ENCODE measurements at regions not wholly inside any gene's neighbourhood (a gene's known extent, or its start where the extent isn't known, plus 50 kb on each side); places are given as distances from the start of the nearest gene placed in this dataset.

DNA sequence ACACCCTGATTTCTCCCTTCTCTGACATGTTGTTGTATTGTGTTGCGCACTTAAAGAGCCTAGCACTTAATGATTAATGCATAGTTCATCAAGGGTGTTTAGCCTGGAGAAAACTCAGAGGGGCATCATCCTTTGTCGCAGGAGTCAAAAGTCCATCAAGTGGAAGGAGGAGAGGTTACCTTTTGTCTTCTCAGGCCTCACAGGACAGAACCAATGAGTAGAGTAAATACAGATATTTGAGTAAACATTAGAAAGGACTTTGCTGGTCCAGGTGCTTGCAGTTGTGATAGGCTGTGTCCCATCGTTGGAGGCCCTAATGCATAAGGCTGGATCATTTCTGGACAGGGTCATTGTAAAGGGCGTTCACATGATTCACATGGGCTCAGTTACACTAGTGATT is 430.9 kb downstream of the PCNX1 start:
- ATAC-seq (ENCODE audit: insufficient number of reproducible peaks, low FRiP score, low read depth) (no peak), DNase-seq (ENCODE audit: low spot score) (no peak)
- Histone ChIP-seq H3K27ac (no peak overlapping the region), H3K27me3 (replicated peaks; ENCODE audit: insufficient read depth) (no peaks in the 10 kb centered on the region), H3K36me3 (no peaks in the 10 kb centered on the region), H3K4me3 (no peak overlapping the region), H3K9me3 (no peaks in the 10 kb centered on the region), H3K4me1 (ENCODE audit: control insufficient read depth in 1 of 2, low read depth in 2 of 2) (peaks cover 3 to 16% of the 10 kb centered on the region in 2 donors)
- TF ChIP-seq, protein P1, sequence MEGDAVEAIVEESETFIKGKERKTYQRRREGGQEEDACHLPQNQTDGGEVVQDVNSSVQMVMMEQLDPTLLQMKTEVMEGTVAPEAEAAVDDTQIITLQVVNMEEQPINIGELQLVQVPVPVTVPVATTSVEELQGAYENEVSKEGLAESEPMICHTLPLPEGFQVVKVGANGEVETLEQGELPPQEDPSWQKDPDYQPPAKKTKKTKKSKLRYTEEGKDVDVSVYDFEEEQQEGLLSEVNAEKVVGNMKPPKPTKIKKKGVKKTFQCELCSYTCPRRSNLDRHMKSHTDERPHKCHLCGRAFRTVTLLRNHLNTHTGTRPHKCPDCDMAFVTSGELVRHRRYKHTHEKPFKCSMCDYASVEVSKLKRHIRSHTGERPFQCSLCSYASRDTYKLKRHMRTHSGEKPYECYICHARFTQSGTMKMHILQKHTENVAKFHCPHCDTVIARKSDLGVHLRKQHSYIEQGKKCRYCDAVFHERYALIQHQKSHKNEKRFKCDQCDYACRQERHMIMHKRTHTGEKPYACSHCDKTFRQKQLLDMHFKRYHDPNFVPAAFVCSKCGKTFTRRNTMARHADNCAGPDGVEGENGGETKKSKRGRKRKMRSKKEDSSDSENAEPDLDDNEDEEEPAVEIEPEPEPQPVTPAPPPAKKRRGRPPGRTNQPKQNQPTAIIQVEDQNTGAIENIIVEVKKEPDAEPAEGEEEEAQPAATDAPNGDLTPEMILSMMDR (IDR thresholded peaks at IDR 0.05): no peak

- H3K27ac ChIP-seq: no peak overlapping the region
- TF ChIP-seq, protein P1 (IDR thresholded peaks at IDR 0.05): no peak
- H3K36me3 ChIP-seq: no peaks in the 10 kb centered on the region
- DNase-seq (ENCODE audit: low spot score) (no peak), ATAC-seq (ENCODE audit: insufficient number of reproducible peaks, low FRiP score, low read depth) (no peak)
- H3K9me3 ChIP-seq: no peaks in the 10 kb centered on the region
- H3K4me1 ChIP-seq (ENCODE audit: control insufficient read depth in 1 of 2, low read depth in 2 of 2): peaks cover 3 to 25% of the 10 kb centered on the region in 2 donors
- H3K27me3 ChIP-seq (replicated peaks; ENCODE audit: insufficient read depth): no peaks in the 10 kb centered on the region
- no peak overlapping the region for H3K4me3 ChIP-seq
Observed at GRCh38 chr14:71339650-71340415, 432.6 kb downstream of the PCNX1 start.

GRCh38 chr14:71341156-71341555 is 433.9 kb downstream of the PCNX1 start:
- Histone ChIP-seq H3K9me3 (no peaks in the 10 kb centered on the region), H3K27ac (no peak overlapping the region), H3K4me3 (no peak overlapping the region), H3K27me3 (replicated peaks; ENCODE audit: insufficient read depth) (no peaks in the 10 kb centered on the region), H3K4me1 (ENCODE audit: control insufficient read depth in 1 of 2, low read depth in 2 of 2) (peaks cover 3 to 30% of the 10 kb centered on the region in 2 donors), H3K36me3 (no peaks in the 10 kb centered on the region)
- TF ChIP-seq, protein P1 (IDR thresholded peaks at IDR 0.05): no peak
- DNase-seq (ENCODE audit: low spot score): no peak
- ATAC-seq (ENCODE audit: insufficient number of reproducible peaks, low FRiP score, low read depth): no peak

DNA sequence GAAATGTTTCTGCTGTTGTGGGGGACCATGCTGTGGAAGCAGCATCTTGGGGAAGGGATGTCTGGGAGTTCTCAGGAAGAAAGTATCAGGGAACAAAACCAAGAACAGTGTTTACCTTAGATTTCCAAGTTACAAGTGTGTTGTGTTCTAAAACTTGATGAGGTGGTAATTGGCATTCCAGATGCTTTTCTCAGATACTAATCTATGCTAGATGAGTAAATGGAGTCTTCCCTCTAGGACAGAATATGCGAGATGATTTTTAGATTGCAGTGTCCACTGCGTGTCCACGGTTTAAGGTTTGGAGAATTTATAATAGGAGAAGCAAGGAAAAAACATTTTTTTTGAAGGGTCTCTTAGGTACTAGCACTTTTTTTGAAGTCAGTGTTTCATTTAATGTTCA is 436.5 kb downstream of the PCNX1 start:
- TF ChIP-seq, protein P1 (IDR thresholded peaks at IDR 0.05): no peak
- DNase-seq (ENCODE audit: low spot score) (no peak), ATAC-seq (ENCODE audit: insufficient number of reproducible peaks, low FRiP score, low read depth) (no peak)
- peaks cover 3 to 30% of the 10 kb centered on the region in 2 donors for H3K4me1 ChIP-seq (ENCODE audit: control insufficient read depth in 1 of 2, low read depth in 2 of 2)
- H3K9me3 ChIP-seq: no peaks in the 10 kb centered on the region
- no peaks in the 10 kb centered on the region for H3K27me3 ChIP-seq (replicated peaks; ENCODE audit: insufficient read depth)
- H3K36me3 ChIP-seq: no peaks in the 10 kb centered on the region
- no peak overlapping the region for H3K27ac ChIP-seq
- no peak overlapping the region for H3K4me3 ChIP-seq

DNA sequence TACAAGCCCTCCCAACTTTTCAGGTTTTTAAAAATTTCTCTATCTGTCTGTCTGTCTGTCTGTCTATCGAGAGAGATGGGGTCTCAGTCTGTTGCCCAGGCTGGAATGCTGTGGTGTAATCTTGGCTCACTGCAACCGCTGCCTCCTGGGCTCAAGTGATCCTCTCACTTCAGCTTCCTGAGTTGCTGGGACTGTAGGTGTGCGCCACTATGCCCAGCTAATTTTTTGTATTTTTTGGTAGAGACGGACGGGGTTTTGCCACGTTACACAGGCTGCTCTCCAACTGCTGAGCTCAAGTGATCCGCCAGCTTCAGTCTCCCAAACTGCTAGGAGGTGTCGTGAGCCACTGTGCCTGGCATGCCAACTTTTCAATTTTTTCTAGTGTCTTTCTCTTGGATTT is 437.2 kb downstream of the PCNX1 start:
- Histone ChIP-seq H3K4me1 (ENCODE audit: control insufficient read depth in 1 of 2, low read depth in 2 of 2) (peaks cover 3 to 30% of the 10 kb centered on the region in 2 donors), H3K36me3 (no peaks in the 10 kb centered on the region), H3K27ac (no peak overlapping the region), H3K9me3 (no peaks in the 10 kb centered on the region), H3K27me3 (replicated peaks; ENCODE audit: insufficient read depth) (no peaks in the 10 kb centered on the region), H3K4me3 (no peak overlapping the region)
- ATAC-seq (ENCODE audit: insufficient number of reproducible peaks, low FRiP score, low read depth) (no peak), DNase-seq (ENCODE audit: low spot score) (no peak)
- TF ChIP-seq, protein P1 (IDR thresholded peaks at IDR 0.05): no peak
